IPS DF 19.7 (cell line): ENCODE measurements at regions not wholly inside any gene's neighbourhood (a gene's known extent, or its start where the extent isn't known, plus 50 kb on each side); places are given as distances from the start of the nearest gene placed in this dataset.

Experiments
- DNase-seq: peaks from one replicate; pipeline ENCODE4 v3.0.0-alpha.2; 2013; ENCODE audit warnings: low read depth, low spot score

- no peak for DNase-seq
Observed at GRCh38 chr14:98966016-98966415, 306.0 kb downstream of the BCL11B start.

GRCh38 chr14:98966475-98967162 lies 305.4 kb downstream of the BCL11B start:
- no peak for DNase-seq

- no peak for DNase-seq
Observed at GRCh38 chr14:98974113-98974512, 297.9 kb downstream of the BCL11B start.

- DNase-seq, result no peak
Observed at GRCh38 chr14:98976271-98976670, 295.7 kb downstream of the BCL11B start.

- DNase-seq, result no peak
Observed at GRCh38 chr14:98977451-98977850, 294.5 kb downstream of the BCL11B start.

GRCh38 chr14:98982986-98983385 lies 289.0 kb downstream of the BCL11B start:
- no peak for DNase-seq

- no peak for DNase-seq
Observed at GRCh38 chr14:98984027-98984718, 287.8 kb downstream of the BCL11B start.

- no peak for DNase-seq
Observed at GRCh38 chr14:98984719-98985041, 287.3 kb downstream of the BCL11B start.

- DNase-seq, result peak; percentile 5
Observed at GRCh38 chr14:98993818-98994217, 278.2 kb downstream of the BCL11B start.

GRCh38 chr14:98994561-98994960 lies 277.4 kb downstream of the BCL11B start:
- DNase-seq, result no peak

- DNase-seq, result no peak
Observed at GRCh38 chr14:98997526-98998205, 274.3 kb downstream of the BCL11B start.

GRCh38 chr14:98999345-98999744 lies 272.7 kb downstream of the BCL11B start:
- no peak for DNase-seq

- DNase-seq, result no peak
Observed at GRCh38 chr14:98999901-99000300, 272.1 kb downstream of the BCL11B start.

GRCh38 chr14:99001241-99001640 lies 270.8 kb downstream of the BCL11B start:
- DNase-seq, result no peak

GRCh38 chr14:99003646-99004045 lies 268.4 kb downstream of the BCL11B start:
- DNase-seq, result no peak

GRCh38 chr14:99004112-99004511 lies 267.9 kb downstream of the BCL11B start:
- DNase-seq, result no peak

GRCh38 chr14:99006276-99006675 lies 265.7 kb downstream of the BCL11B start:
- no peak for DNase-seq

GRCh38 chr14:99007795-99008194 lies 264.2 kb downstream of the BCL11B start:
- DNase-seq, result no peak

- no peak for DNase-seq
Observed at GRCh38 chr14:99009871-99010270, 262.1 kb downstream of the BCL11B start.

- DNase-seq, result no peak
Observed at GRCh38 chr14:99011385-99011784, 260.6 kb downstream of the BCL11B start.

- DNase-seq, result no peak
Observed at GRCh38 chr14:99012703-99013102, 259.3 kb downstream of the BCL11B start.

- no peak for DNase-seq
Observed at GRCh38 chr14:99015833-99016232, 256.2 kb downstream of the BCL11B start.

GRCh38 chr14:99023371-99023770 lies 248.6 kb downstream of the BCL11B start:
- no peak for DNase-seq
